Natural killer cell treated with Interleukin-12 subunit alpha and Interleukin-12 subunit beta and Interleukin-15 and Interleukin-18, amount 100 ng/mL, for 72 hours (primary cell): ENCODE measurements at regions not wholly inside any gene's neighbourhood (a gene's known extent, or its start where the extent isn't known, plus 50 kb on each side); places are given as distances from the start of the nearest gene placed in this dataset.

Experiments used
- ATAC-seq, 2 donors: fragments of 150-1000 bp; cut with Tn5 transposase in 1 of 2; sonication (Bioruptor Pico), chemical (Tn5 transposase) in 1 of 2; 2 replicates each; pipeline ENCODE4 v1.10.0; 2021
- DNase-seq: peaks from one replicate; pipeline ENCODE4 v3.0.0; 2022; ENCODE audit warnings: low spot score
- H3K27ac Mint-ChIP-seq, 2 donors: 1 replicate in 1 of 2; 2 replicates in 1 of 2; pipeline ENCODE4 v1.8.0; 2022; ENCODE audit warnings: mixed read lengths in 2 of 2, mild to moderate bottlenecking in 1 of 2, moderate library complexity in 1 of 2
- H3K27me3 Mint-ChIP-seq, 2 donors: 1 replicate in 1 of 2; 2 replicates in 1 of 2; pipeline ENCODE4 v1.8.0; 2022; ENCODE audit warnings: mixed read lengths in 2 of 2
- H3K36me3 Mint-ChIP-seq: one replicate; pipeline ENCODE4 v1.8.0; 2022; ENCODE audit warnings: mixed read lengths
- H3K4me1 Mint-ChIP-seq, 2 donors: 1 replicate in 1 of 2; 2 replicates in 1 of 2; pipeline ENCODE4 v1.8.0; 2022; ENCODE audit warnings: low read depth in 2 of 2, mixed read lengths in 2 of 2, mild to moderate bottlenecking in 1 of 2
- H3K4me3 Mint-ChIP-seq: one replicate; pipeline ENCODE4 v1.8.0; 2022; ENCODE audit warnings: mixed read lengths
- H3K9me3 Mint-ChIP-seq: 2 replicates; pipeline ENCODE4 v1.8.0; 2022; ENCODE audit warnings: mixed read lengths

- ATAC-seq (no peak), DNase-seq (no peak)
- Mint-ChIP-seq H3K27me3 (no peaks in the 10 kb centered on the region), H3K36me3 (peaks cover 4% of the 10 kb centered on the region), H3K27ac (no peak overlapping the region), H3K4me3 (no peak overlapping the region), H3K9me3 (peaks cover 21% of the 10 kb centered on the region), H3K4me1 (no peaks in the 10 kb centered on the region)
Observed at GRCh38 chr13:86737334-86737932, 933.7 kb upstream of the SLITRK5 start.

GRCh38 chr13:86741762-86742285 lies 929.3 kb upstream of the SLITRK5 start:
- DNase-seq: no peak
- Mint-ChIP-seq H3K4me1 (no peaks in the 10 kb centered on the region), H3K27ac (no peak overlapping the region), H3K36me3 (no peaks in the 10 kb centered on the region), H3K9me3 (peaks cover 7% of the 10 kb centered on the region), H3K27me3 (no peaks in the 10 kb centered on the region), H3K4me3 (no peak overlapping the region)
- ATAC-seq: no peak

GRCh38 chr13:86757236-86757978 lies 913.8 kb upstream of the SLITRK5 start:
- Mint-ChIP-seq H3K4me1 (peaks cover 0 to 7% of the 10 kb centered on the region in 2 donors), H3K27ac (peak overlapping the region in 1 of 2 donors; percentile 56), H3K4me3 (peak overlapping the region; percentile 38), H3K36me3 (peaks cover 20% of the 10 kb centered on the region), H3K27me3 (no peaks in the 10 kb centered on the region), H3K9me3 (peaks cover 37% of the 10 kb centered on the region)
- no peak for DNase-seq
- peak; percentile 75 to 76 for ATAC-seq

DNA sequence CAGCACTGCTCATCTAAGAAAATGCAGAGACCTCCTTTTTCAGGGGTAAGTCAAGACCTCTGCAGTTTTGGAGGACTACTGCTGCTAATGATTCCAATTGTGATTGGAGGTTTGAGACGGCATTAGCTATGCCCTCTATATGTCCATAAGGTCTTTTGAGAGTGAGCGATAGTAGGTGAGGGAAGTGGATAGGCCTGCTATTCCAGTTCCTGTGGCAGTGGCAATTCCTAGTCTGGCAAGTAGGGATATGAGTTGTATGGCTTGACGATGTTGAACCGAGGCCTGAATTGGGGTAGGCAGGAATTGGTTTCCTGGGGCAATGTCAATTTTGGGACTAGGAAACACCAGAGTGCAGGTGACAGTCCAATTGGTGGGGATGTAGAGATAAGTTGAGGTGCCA lies 913.1 kb upstream of the SLITRK5 start:
- DNase-seq (no peak), ATAC-seq (no peak)
- peaks cover 40% of the 10 kb centered on the region for H3K9me3 Mint-ChIP-seq
- peak overlapping the region in 1 of 2 donors; percentile 56 for H3K27ac Mint-ChIP-seq
- peaks cover 21% of the 10 kb centered on the region for H3K36me3 Mint-ChIP-seq
- no peak overlapping the region for H3K4me3 Mint-ChIP-seq
- no peaks in the 10 kb centered on the region for H3K27me3 Mint-ChIP-seq
- peaks cover 0 to 7% of the 10 kb centered on the region in 2 donors for H3K4me1 Mint-ChIP-seq

GRCh38 chr13:86760620-86761019 lies 910.6 kb upstream of the SLITRK5 start:
- H3K27me3 Mint-ChIP-seq: no peaks in the 10 kb centered on the region
- DNase-seq: no peak
- ATAC-seq: no peak
- H3K4me3 Mint-ChIP-seq: peak overlapping the region; percentile 20
- peaks cover 49% of the 10 kb centered on the region for H3K9me3 Mint-ChIP-seq
- peak overlapping the region; percentile 15 to 17 for H3K27ac Mint-ChIP-seq
- H3K36me3 Mint-ChIP-seq: peaks cover 28% of the 10 kb centered on the region
- H3K4me1 Mint-ChIP-seq: peaks cover 0 to 7% of the 10 kb centered on the region in 2 donors

GRCh38 chr13:86765462-86765861 lies 905.7 kb upstream of the SLITRK5 start:
- no peaks in the 10 kb centered on the region for H3K27me3 Mint-ChIP-seq

GRCh38 chr13:86788616-86789015 lies 882.6 kb upstream of the SLITRK5 start:
- ATAC-seq: no peak
- Mint-ChIP-seq H3K4me3 (no peak overlapping the region), H3K9me3 (peaks cover 18% of the 10 kb centered on the region), H3K27ac (no peak overlapping the region), H3K4me1 (no peaks in the 10 kb centered on the region), H3K36me3 (peaks cover 12% of the 10 kb centered on the region), H3K27me3 (no peaks in the 10 kb centered on the region)
- DNase-seq: no peak

More at GRCh38 chr13:86765462-86765861, 905.7 kb upstream of the SLITRK5 start:
- DNase-seq (no peak), ATAC-seq (no peak)
- Mint-ChIP-seq H3K4me1 (no peaks in the 10 kb centered on the region), H3K9me3 (peaks cover 28% of the 10 kb centered on the region), H3K27ac (no peak overlapping the region), H3K4me3 (no peak overlapping the region), H3K36me3 (peaks cover 23% of the 10 kb centered on the region)

GRCh38 chr13:86792153-86792651 lies 879.0 kb upstream of the SLITRK5 start:
- peaks cover 16% of the 10 kb centered on the region for H3K9me3 Mint-ChIP-seq
- H3K36me3 Mint-ChIP-seq: peaks cover 12% of the 10 kb centered on the region
- H3K27me3 Mint-ChIP-seq: no peaks in the 10 kb centered on the region
- no peak for ATAC-seq
- H3K4me3 Mint-ChIP-seq: no peak overlapping the region
- H3K4me1 Mint-ChIP-seq: no peaks in the 10 kb centered on the region
- DNase-seq: peak; percentile 58
- no peak overlapping the region for H3K27ac Mint-ChIP-seq

DNA sequence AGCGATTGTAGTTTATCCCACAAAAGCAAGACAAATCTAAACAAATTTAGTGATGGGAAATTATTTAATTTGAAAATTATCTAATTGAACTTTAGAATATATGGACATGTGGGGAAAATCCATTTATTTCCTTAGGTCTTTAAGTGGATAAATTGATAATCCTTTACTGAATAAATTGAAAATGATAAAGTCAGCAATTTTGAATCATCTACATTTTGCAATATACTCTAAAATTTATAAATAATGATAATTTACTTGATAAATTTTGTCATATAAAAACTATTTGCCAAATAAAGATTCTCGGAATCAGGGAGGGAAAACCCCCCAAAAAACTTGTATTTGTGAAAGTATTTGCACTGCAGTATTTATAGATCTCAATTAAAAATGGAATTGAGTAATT lies 875.3 kb upstream of the SLITRK5 start:
- Mint-ChIP-seq H3K4me3 (no peak overlapping the region), H3K4me1 (no peaks in the 10 kb centered on the region), H3K36me3 (peaks cover 6% of the 10 kb centered on the region), H3K27ac (no peak overlapping the region), H3K9me3 (peaks cover 15% of the 10 kb centered on the region), H3K27me3 (no peaks in the 10 kb centered on the region)
- no peak for ATAC-seq
- no peak for DNase-seq

DNA sequence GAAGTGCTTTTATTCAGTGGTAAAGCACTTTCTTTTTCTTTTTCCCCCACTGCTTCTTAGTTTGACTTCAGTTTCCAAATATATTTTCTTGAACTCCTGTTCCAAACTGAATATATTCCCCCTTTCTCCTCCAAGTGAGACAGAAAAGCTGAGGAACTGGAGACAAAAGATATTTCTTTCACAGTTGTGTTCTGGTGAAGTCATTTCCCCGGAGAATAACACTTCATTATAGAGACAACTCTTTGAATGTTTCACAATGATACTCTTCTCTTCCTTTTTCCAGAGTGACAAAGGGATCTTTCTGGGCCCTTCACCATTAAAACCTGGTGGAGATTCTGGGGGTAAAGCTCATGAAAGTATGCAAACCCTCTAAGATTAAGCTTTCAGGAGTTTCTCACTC lies 860.8 kb upstream of the SLITRK5 start:
- ATAC-seq (no peak), DNase-seq (no peak)
- Mint-ChIP-seq H3K4me1 (no peaks in the 10 kb centered on the region), H3K36me3 (no peaks in the 10 kb centered on the region), H3K27me3 (no peaks in the 10 kb centered on the region), H3K9me3 (peaks cover 11% of the 10 kb centered on the region), H3K27ac (no peak overlapping the region), H3K4me3 (no peak overlapping the region)

- DNase-seq (no peak), ATAC-seq (no peak)
- no peaks in the 10 kb centered on the region for H3K36me3 Mint-ChIP-seq
- H3K27me3 Mint-ChIP-seq: no peaks in the 10 kb centered on the region
- peaks cover 15% of the 10 kb centered on the region for H3K9me3 Mint-ChIP-seq
- no peak overlapping the region for H3K27ac Mint-ChIP-seq
- H3K4me1 Mint-ChIP-seq: no peaks in the 10 kb centered on the region
- H3K4me3 Mint-ChIP-seq: no peak overlapping the region
Observed at GRCh38 chr13:86813198-86813597, 858.0 kb upstream of the SLITRK5 start.

- Mint-ChIP-seq H3K4me1 (no peaks in the 10 kb centered on the region), H3K27me3 (no peaks in the 10 kb centered on the region), H3K27ac (no peak overlapping the region), H3K36me3 (no peaks in the 10 kb centered on the region), H3K4me3 (no peak overlapping the region), H3K9me3 (peaks cover 15% of the 10 kb centered on the region)
- no peak for DNase-seq
- ATAC-seq: no peak
Observed at GRCh38 chr13:86825410-86825809, 845.8 kb upstream of the SLITRK5 start.

DNA sequence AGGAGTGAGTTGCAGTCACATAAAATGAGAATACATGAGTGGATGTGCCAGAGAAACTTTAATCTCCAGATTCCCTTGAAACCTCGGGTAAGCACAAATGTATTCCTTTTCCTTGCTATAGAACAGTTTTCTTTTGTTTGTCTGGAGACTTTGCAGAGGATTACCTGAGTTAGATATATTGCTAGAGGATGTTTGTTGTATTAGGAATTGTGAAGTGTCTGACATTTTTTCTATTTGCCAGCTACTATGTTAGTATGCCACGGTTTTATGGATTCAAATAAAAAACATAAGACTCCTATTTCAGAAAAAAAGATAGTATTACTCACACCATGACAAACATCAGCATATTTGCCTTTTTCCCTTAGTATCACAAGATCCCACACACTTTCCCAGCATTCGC lies 844.9 kb upstream of the SLITRK5 start:
- Mint-ChIP-seq H3K4me1 (no peaks in the 10 kb centered on the region), H3K4me3 (no peak overlapping the region), H3K27ac (no peak overlapping the region), H3K9me3 (peaks cover 8% of the 10 kb centered on the region), H3K27me3 (no peaks in the 10 kb centered on the region), H3K36me3 (no peaks in the 10 kb centered on the region)
- DNase-seq (no peak), ATAC-seq (no peak)

GRCh38 chr13:86830046-86830445 lies 841.1 kb upstream of the SLITRK5 start:
- DNase-seq: no peak
- no peak for ATAC-seq
- no peaks in the 10 kb centered on the region for H3K27me3 Mint-ChIP-seq
- no peaks in the 10 kb centered on the region for H3K9me3 Mint-ChIP-seq
- H3K36me3 Mint-ChIP-seq: no peaks in the 10 kb centered on the region
- no peaks in the 10 kb centered on the region for H3K4me1 Mint-ChIP-seq
- H3K27ac Mint-ChIP-seq: no peak overlapping the region
- no peak overlapping the region for H3K4me3 Mint-ChIP-seq
